K562 (cell line): ENCODE measurements at regions not wholly inside any gene's neighbourhood (a gene's known extent, or its start where the extent isn't known, plus 50 kb on each side); places are given as distances from the start of the nearest gene placed in this dataset.

Experiments
- ASH1L ChIP-seq: fragments of 450-650 bp; IDR thresholded peaks from 2 replicates; pipeline ENCODE4 v1.6.1; 2018; ENCODE audit warnings: borderline replicate concordance, mild to moderate bottlenecking, low read depth; ENCODE audit not compliant: partially characterized antibody
- CHD2 ChIP-seq: IDR thresholded peaks from 2 replicates; pipeline ENCODE4 v1.6.1; 2011; ENCODE audit warnings: low read depth, low read length
- DPF2 ChIP-seq: fragments of 450-650 bp; IDR thresholded peaks from 2 replicates; pipeline ENCODE4 v1.6.1; 2016
- HNRNPK ChIP-seq: fragments of 200-400 bp; formaldehyde crosslinking; IDR thresholded peaks from one replicate; pipeline ENCODE4 v1.6.1; 2018; ENCODE audit warnings: mild to moderate bottlenecking, low read depth, low read length; ENCODE audit not compliant: poor library complexity, severe bottlenecking
- POLR2AphosphoS5 ChIP-seq: IDR thresholded peaks from 2 replicates; pipeline ENCODE4 v1.6.1; 2011; ENCODE audit warnings: mild to moderate bottlenecking, low read depth, low read length, moderate library complexity; ENCODE audit not compliant: control insufficient read depth, insufficient read depth
- SIX5 ChIP-seq, 2 experiments: IDR thresholded peaks; 2 replicates each; pipeline ENCODE4 v1.6.1; 2011; ENCODE audit warnings: low read length in 2 of 2, borderline replicate concordance in 1 of 2, low read depth in 1 of 2, mild to moderate bottlenecking in 1 of 2, moderate library complexity in 1 of 2; ENCODE audit not compliant: insufficient read depth in 1 of 2
- SMAD1 ChIP-seq: fragments of 150-350 bp; IDR thresholded peaks from 2 replicates; pipeline ENCODE4 v1.6.1; 2014; ENCODE audit warnings: low read length, low read depth; ENCODE audit not compliant: partially characterized antibody
- SMARCB1 ChIP-seq: IDR thresholded peaks from 2 replicates; pipeline ENCODE4 v1.6.1; 2011; ENCODE audit warnings: improper control_type of control experiment, low read depth; ENCODE audit not compliant: insufficient read length
- ZBTB17 ChIP-seq: fragments of 450-650 bp; formaldehyde crosslinking; IDR thresholded peaks from 2 replicates; pipeline ENCODE4 v1.4.0; 2020; ENCODE audit warnings: mild to moderate bottlenecking
- ZNF780A ChIP-seq: fragments of 250-450 bp; sonication (Bioruptor Pico); IDR thresholded peaks from 2 replicates; pipeline ENCODE4 v1.5.0; 2021; ENCODE audit warnings: mild to moderate bottlenecking
- TF ChIP-seq, protein P1 (sequence below): fragments of 250-450 bp; sonication (Bioruptor Pico); IDR thresholded peaks from 2 replicates; pipeline ENCODE4 v1.4.0; 2020
- TF ChIP-seq, protein P2 (sequence below): IDR thresholded peaks from 3 replicates; pipeline ENCODE4 v1.6.1; 2011; ENCODE audit warnings: borderline replicate concordance, mild to moderate bottlenecking, moderate library complexity; ENCODE audit not compliant: insufficient read length; ENCODE audit errors: extremely low read depth
- TF ChIP-seq, protein P3 (sequence below), 2 experiments: fragments of 450-650 bp; IDR thresholded peaks; 2 replicates each; pipeline ENCODE4 v1.6.1; 2016
- TF ChIP-seq, protein P4 (sequence below): fragments of 450-650 bp; IDR thresholded peaks from 2 replicates; pipeline ENCODE4 v1.7.1; 2018; ENCODE audit warnings: mild to moderate bottlenecking, low read depth; ENCODE audit not compliant: partially characterized antibody

DNA sequence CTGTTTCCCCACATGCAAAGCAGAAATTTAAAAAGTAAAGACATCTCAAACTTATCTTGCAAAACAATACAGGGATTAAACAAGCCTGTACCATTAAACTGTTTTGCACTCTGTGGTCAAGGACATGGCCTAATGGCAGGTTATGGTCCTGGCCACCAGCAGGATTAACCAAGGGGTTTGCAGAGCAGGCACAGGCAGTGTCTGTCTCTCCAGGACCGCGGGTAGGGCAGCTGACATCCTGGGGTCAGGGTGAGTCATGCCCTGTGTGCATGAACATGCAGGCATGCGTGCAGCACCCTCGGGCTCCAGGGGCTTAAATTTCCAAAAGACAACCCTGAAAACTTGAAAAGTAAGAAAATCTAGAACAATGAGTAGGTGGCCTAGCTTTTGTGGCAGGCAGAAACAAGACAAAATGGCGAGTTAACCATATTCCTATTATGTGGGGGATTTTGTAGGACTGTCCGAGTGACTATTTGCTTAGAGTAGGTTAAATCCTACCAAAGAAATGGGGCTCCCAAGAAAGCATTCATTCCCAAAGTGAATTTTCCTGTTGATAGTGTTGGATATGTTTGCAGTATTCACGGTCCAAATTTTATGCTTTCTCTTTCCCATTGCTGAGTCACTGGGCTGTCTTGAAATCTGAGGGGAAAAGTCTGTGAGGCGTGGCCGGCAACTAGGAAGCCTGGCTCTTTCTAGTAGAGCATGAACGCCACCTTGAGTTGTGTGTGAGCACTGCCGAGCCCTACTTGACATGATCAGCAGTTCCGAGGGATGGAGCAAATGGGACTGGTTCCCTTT lies 158.4 kb upstream of the FAM20A start (continued):
- TF ChIP-seq, protein P1, sequence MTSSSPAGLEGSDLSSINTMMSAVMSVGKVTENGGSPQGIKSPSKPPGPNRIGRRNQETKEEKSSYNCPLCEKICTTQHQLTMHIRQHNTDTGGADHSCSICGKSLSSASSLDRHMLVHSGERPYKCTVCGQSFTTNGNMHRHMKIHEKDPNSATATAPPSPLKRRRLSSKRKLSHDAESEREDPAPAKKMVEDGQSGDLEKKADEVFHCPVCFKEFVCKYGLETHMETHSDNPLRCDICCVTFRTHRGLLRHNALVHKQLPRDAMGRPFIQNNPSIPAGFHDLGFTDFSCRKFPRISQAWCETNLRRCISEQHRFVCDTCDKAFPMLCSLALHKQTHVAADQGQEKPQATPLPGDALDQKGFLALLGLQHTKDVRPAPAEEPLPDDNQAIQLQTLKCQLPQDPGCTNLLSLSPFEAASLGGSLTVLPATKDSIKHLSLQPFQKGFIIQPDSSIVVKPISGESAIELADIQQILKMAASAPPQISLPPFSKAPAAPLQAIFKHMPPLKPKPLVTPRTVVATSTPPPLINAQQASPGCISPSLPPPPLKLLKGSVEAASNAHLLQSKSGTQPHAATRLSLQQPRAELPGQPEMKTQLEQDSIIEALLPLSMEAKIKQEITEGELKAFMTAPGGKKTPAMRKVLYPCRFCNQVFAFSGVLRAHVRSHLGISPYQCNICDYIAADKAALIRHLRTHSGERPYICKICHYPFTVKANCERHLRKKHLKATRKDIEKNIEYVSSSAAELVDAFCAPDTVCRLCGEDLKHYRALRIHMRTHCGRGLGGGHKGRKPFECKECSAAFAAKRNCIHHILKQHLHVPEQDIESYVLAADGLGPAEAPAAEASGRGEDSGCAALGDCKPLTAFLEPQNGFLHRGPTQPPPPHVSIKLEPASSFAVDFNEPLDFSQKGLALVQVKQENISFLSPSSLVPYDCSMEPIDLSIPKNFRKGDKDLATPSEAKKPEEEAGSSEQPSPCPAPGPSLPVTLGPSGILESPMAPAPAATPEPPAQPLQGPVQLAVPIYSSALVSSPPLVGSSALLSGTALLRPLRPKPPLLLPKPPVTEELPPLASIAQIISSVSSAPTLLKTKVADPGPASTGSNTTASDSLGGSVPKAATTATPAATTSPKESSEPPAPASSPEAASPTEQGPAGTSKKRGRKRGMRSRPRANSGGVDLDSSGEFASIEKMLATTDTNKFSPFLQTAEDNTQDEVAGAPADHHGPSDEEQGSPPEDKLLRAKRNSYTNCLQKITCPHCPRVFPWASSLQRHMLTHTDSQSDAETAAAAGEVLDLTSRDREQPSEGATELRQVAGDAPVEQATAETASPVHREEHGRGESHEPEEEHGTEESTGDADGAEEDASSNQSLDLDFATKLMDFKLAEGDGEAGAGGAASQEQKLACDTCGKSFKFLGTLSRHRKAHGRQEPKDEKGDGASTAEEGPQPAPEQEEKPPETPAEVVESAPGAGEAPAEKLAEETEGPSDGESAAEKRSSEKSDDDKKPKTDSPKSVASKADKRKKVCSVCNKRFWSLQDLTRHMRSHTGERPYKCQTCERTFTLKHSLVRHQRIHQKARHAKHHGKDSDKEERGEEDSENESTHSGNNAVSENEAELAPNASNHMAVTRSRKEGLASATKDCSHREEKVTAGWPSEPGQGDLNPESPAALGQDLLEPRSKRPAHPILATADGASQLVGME, result no peak
- TF ChIP-seq SMARCB1 (no peak), SIX5 (IDR thresholded peaks at IDR 0.05; ENCODE audit: borderline replicate concordance in 1 of 2, insufficient read depth in 1 of 2, low read depth in 1 of 2, low read length in 2 of 2) (no peak), ZBTB17 (CRISPR knock-in tag) (no peak), POLR2AphosphoS5 (no peak), SMAD1 (no peak), ZNF780A (CRISPR knock-in tag) (no peak), HNRNPK (no peak), ASH1L (no peak), DPF2 (peak; percentile 84), CHD2 (no peak)
- TF ChIP-seq, protein P2, sequence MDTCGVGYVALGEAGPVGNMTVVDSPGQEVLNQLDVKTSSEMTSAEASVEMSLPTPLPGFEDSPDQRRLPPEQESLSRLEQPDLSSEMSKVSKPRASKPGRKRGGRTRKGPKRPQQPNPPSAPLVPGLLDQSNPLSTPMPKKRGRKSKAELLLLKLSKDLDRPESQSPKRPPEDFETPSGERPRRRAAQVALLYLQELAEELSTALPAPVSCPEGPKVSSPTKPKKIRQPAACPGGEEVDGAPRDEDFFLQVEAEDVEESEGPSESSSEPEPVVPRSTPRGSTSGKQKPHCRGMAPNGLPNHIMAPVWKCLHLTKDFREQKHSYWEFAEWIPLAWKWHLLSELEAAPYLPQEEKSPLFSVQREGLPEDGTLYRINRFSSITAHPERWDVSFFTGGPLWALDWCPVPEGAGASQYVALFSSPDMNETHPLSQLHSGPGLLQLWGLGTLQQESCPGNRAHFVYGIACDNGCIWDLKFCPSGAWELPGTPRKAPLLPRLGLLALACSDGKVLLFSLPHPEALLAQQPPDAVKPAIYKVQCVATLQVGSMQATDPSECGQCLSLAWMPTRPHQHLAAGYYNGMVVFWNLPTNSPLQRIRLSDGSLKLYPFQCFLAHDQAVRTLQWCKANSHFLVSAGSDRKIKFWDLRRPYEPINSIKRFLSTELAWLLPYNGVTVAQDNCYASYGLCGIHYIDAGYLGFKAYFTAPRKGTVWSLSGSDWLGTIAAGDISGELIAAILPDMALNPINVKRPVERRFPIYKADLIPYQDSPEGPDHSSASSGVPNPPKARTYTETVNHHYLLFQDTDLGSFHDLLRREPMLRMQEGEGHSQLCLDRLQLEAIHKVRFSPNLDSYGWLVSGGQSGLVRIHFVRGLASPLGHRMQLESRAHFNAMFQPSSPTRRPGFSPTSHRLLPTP, result no peak
- TF ChIP-seq, protein P3, sequence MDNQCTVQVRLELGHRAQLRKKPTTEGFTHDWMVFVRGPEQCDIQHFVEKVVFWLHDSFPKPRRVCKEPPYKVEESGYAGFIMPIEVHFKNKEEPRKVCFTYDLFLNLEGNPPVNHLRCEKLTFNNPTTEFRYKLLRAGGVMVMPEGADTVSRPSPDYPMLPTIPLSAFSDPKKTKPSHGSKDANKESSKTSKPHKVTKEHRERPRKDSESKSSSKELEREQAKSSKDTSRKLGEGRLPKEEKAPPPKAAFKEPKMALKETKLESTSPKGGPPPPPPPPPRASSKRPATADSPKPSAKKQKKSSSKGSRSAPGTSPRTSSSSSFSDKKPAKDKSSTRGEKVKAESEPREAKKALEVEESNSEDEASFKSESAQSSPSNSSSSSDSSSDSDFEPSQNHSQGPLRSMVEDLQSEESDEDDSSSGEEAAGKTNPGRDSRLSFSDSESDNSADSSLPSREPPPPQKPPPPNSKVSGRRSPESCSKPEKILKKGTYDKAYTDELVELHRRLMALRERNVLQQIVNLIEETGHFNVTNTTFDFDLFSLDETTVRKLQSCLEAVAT (IDR thresholded peaks at IDR 0.05), result no peak
- TF ChIP-seq, protein P4, sequence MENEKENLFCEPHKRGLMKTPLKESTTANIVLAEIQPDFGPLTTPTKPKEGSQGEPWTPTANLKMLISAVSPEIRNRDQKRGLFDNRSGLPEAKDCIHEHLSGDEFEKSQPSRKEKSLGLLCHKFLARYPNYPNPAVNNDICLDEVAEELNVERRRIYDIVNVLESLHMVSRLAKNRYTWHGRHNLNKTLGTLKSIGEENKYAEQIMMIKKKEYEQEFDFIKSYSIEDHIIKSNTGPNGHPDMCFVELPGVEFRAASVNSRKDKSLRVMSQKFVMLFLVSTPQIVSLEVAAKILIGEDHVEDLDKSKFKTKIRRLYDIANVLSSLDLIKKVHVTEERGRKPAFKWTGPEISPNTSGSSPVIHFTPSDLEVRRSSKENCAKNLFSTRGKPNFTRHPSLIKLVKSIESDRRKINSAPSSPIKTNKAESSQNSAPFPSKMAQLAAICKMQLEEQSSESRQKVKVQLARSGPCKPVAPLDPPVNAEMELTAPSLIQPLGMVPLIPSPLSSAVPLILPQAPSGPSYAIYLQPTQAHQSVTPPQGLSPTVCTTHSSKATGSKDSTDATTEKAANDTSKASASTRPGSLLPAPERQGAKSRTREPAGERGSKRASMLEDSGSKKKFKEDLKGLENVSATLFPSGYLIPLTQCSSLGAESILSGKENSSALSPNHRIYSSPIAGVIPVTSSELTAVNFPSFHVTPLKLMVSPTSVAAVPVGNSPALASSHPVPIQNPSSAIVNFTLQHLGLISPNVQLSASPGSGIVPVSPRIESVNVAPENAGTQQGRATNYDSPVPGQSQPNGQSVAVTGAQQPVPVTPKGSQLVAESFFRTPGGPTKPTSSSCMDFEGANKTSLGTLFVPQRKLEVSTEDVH, result no peak
